Activated naive CD4-positive, alpha-beta T cell treated with anti-CD3 and anti-CD28 coated beads, Interleukin-2, amount 50 U/mL, for 24 hours (primary cell): ENCODE measurements at regions not wholly inside any gene's neighbourhood (a gene's known extent, or its start where the extent isn't known, plus 50 kb on each side); places are given as distances from the start of the nearest gene placed in this dataset.
"Not testable (repeated sequence)": the region's sequence is repeated elsewhere in the genome, so short reads cannot be mapped to it uniquely, and the experiment has no call there.

ENCODE experiments used
- H3K27ac Mint-ChIP-seq: one replicate; pipeline ENCODE4 v1.8.0; 2021; ENCODE audit warnings: mild to moderate bottlenecking, mixed read lengths
- H3K27me3 Mint-ChIP-seq: one replicate; pipeline ENCODE4 v1.8.0; 2021; ENCODE audit warnings: mixed read lengths
- H3K36me3 Mint-ChIP-seq: one replicate; pipeline ENCODE4 v1.8.0; 2021; ENCODE audit warnings: mixed read lengths
- H3K4me1 Mint-ChIP-seq: one replicate; pipeline ENCODE4 v1.8.0; 2021; ENCODE audit warnings: mixed read lengths
- H3K4me3 Mint-ChIP-seq: one replicate; pipeline ENCODE4 v1.8.0; 2021; ENCODE audit warnings: mild to moderate bottlenecking, mixed read lengths
- H3K9me3 Mint-ChIP-seq: one replicate; pipeline ENCODE4 v1.8.0; 2021; ENCODE audit warnings: mixed read lengths

- Mint-ChIP-seq H3K4me3 (no peak overlapping the region), H3K9me3 (peaks cover 5% of the 10 kb centered on the region), H3K27me3 (no peaks in the 10 kb centered on the region), H3K4me1 (no peaks in the 10 kb centered on the region), H3K27ac (no peak overlapping the region), H3K36me3 (no peaks in the 10 kb centered on the region)
These were observed 274.3 kb downstream of the COL12A1 start for GRCh38 chr6:74931558-74931957.

GRCh38 chr6:74928203-74928602, 277.6 kb downstream of the COL12A1 start:
- no peak overlapping the region for H3K27ac Mint-ChIP-seq
- H3K4me3 Mint-ChIP-seq = no peak overlapping the region
- H3K4me1 Mint-ChIP-seq = no peaks in the 10 kb centered on the region
- peaks cover 5% of the 10 kb centered on the region for H3K9me3 Mint-ChIP-seq
- no peaks in the 10 kb centered on the region for H3K36me3 Mint-ChIP-seq
- H3K27me3 Mint-ChIP-seq = no peaks in the 10 kb centered on the region

GRCh38 chr6:74927299-74927698, 278.6 kb downstream of the COL12A1 start:
- no peaks in the 10 kb centered on the region for H3K27me3 Mint-ChIP-seq
- H3K27ac Mint-ChIP-seq = no peak overlapping the region
- H3K9me3 Mint-ChIP-seq = peaks cover 5% of the 10 kb centered on the region
- no peaks in the 10 kb centered on the region for H3K4me1 Mint-ChIP-seq
- no peak overlapping the region for H3K4me3 Mint-ChIP-seq
- H3K36me3 Mint-ChIP-seq = no peaks in the 10 kb centered on the region

- peaks cover 9% of the 10 kb centered on the region for H3K9me3 Mint-ChIP-seq
- no peaks in the 10 kb centered on the region for H3K4me1 Mint-ChIP-seq
These were observed 280.2 kb downstream of the COL12A1 start for GRCh38 chr6:74925683-74926082.

DNA sequence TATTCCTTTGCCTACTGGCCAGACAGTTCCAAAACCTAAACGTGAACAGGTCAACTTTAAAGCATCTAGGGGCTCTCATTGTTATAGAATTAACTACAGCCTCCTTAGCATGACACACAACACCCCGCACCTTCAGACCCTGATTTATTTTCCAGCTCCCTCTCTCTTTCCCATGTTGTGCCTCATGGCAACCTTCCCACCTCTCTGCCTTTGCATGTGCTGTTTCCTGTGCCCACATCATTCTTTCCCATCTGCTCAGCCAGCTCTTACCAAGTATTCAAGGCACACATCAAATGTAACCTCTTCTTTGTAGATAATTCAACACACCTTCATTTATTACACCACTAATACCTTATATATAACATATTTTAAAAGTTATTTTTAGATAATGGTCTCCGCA, 291.0 kb downstream of the COL12A1 start:
- no peak overlapping the region for H3K27ac Mint-ChIP-seq
- no peaks in the 10 kb centered on the region for H3K27me3 Mint-ChIP-seq
- no peaks in the 10 kb centered on the region for H3K4me1 Mint-ChIP-seq
- H3K36me3 Mint-ChIP-seq = no peaks in the 10 kb centered on the region
- peaks cover 4% of the 10 kb centered on the region for H3K9me3 Mint-ChIP-seq
- no peak overlapping the region for H3K4me3 Mint-ChIP-seq

More at GRCh38 chr6:74925683-74926082, 280.2 kb downstream of the COL12A1 start:
- Mint-ChIP-seq H3K36me3 (no peaks in the 10 kb centered on the region), H3K4me3 (no peak overlapping the region), H3K27ac (no peak overlapping the region), H3K27me3 (no peaks in the 10 kb centered on the region)

- H3K36me3 Mint-ChIP-seq = no peaks in the 10 kb centered on the region
- H3K27me3 Mint-ChIP-seq = no peaks in the 10 kb centered on the region
- H3K4me1 Mint-ChIP-seq = no peaks in the 10 kb centered on the region
- peaks cover 4% of the 10 kb centered on the region for H3K9me3 Mint-ChIP-seq
- H3K27ac Mint-ChIP-seq = no peak overlapping the region
- no peak overlapping the region for H3K4me3 Mint-ChIP-seq
These were observed 293.6 kb downstream of the COL12A1 start for GRCh38 chr6:74912234-74912633.

DNA sequence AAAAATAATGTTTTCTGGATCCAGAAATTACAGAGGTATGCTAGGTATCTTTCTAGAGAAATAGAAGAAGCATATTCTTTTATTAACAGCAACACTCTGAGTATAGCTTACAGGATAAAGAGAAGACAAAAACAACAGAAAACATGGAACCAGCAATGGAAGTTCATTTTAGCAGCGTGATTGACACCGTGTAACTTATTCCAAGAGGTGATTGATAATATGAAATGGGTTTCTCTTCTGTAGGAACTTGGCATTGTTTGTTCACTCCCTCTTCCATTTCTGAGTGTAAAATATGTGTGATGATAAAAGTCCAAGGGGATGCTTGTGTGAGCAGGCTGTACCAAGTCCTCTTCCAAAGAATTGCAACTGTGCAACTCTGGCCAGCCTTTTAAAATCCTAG, 303.0 kb downstream of the COL12A1 start:
- Mint-ChIP-seq H3K4me3 (no peak overlapping the region), H3K27me3 (no peaks in the 10 kb centered on the region), H3K36me3 (no peaks in the 10 kb centered on the region), H3K27ac (no peak overlapping the region), H3K4me1 (no peaks in the 10 kb centered on the region), H3K9me3 (peaks cover 18% of the 10 kb centered on the region)

- no peaks in the 10 kb centered on the region for H3K36me3 Mint-ChIP-seq
- H3K27ac Mint-ChIP-seq = no peak overlapping the region
- peaks cover 19% of the 10 kb centered on the region for H3K9me3 Mint-ChIP-seq
- no peaks in the 10 kb centered on the region for H3K27me3 Mint-ChIP-seq
- no peaks in the 10 kb centered on the region for H3K4me1 Mint-ChIP-seq
- no peak overlapping the region for H3K4me3 Mint-ChIP-seq
These were observed 303.8 kb downstream of the COL12A1 start for GRCh38 chr6:74902089-74902488.

GRCh38 chr6:74901576-74901975, 304.3 kb downstream of the COL12A1 start:
- peaks cover 19% of the 10 kb centered on the region for H3K9me3 Mint-ChIP-seq
- H3K4me1 Mint-ChIP-seq = no peaks in the 10 kb centered on the region
- H3K36me3 Mint-ChIP-seq = no peaks in the 10 kb centered on the region
- no peak overlapping the region for H3K4me3 Mint-ChIP-seq
- H3K27me3 Mint-ChIP-seq = no peaks in the 10 kb centered on the region
- no peak overlapping the region for H3K27ac Mint-ChIP-seq

DNA sequence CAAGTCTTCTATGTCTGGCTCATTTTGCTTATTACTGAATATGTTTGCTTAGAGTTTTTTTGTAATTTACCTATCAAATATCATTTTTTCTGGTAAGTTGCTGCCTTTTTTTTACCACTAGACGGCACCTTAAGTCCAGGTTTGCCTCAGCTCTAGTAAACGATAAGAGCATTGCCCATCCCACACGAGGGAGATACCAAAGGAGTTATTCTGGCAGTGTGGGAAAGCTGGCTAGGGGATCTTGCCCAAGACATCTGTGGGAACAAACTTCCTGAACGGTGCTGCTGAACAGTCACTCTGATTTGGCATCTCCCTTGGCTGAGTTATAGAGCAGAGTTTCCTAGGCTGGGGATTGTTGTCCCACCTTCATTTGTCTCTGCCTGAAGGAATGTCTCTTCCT, 306.4 kb downstream of the COL12A1 start:
- Mint-ChIP-seq H3K27ac (no peak overlapping the region), H3K9me3 (peaks cover 19% of the 10 kb centered on the region), H3K27me3 (no peaks in the 10 kb centered on the region), H3K4me3 (no peak overlapping the region), H3K36me3 (no peaks in the 10 kb centered on the region), H3K4me1 (no peaks in the 10 kb centered on the region)

- no peaks in the 10 kb centered on the region for H3K36me3 Mint-ChIP-seq
- no peaks in the 10 kb centered on the region for H3K27me3 Mint-ChIP-seq
- H3K9me3 Mint-ChIP-seq = no peaks in the 10 kb centered on the region
- H3K4me1 Mint-ChIP-seq = no peaks in the 10 kb centered on the region
- H3K27ac Mint-ChIP-seq = no peak overlapping the region
- no peak overlapping the region for H3K4me3 Mint-ChIP-seq
These were observed 313.8 kb downstream of the COL12A1 start for GRCh38 chr6:74892091-74892490.

- no peaks in the 10 kb centered on the region for H3K36me3 Mint-ChIP-seq
- no peaks in the 10 kb centered on the region for H3K27me3 Mint-ChIP-seq
- no peaks in the 10 kb centered on the region for H3K4me1 Mint-ChIP-seq
- no peak overlapping the region for H3K27ac Mint-ChIP-seq
- no peak overlapping the region for H3K4me3 Mint-ChIP-seq
- no peaks in the 10 kb centered on the region for H3K9me3 Mint-ChIP-seq
These were observed 314.5 kb downstream of the COL12A1 start for GRCh38 chr6:74891349-74891831.

- Mint-ChIP-seq H3K27me3 (no peaks in the 10 kb centered on the region), H3K36me3 (no peaks in the 10 kb centered on the region), H3K9me3 (no peaks in the 10 kb centered on the region), H3K4me1 (no peaks in the 10 kb centered on the region), H3K27ac (no peak overlapping the region), H3K4me3 (no peak overlapping the region)
These were observed 316.2 kb downstream of the COL12A1 start for GRCh38 chr6:74889635-74890034.

- not testable (repeated sequence) for H3K27me3 Mint-ChIP-seq, H3K4me3 Mint-ChIP-seq, H3K27ac Mint-ChIP-seq, H3K4me1 Mint-ChIP-seq, H3K36me3 Mint-ChIP-seq, H3K9me3 Mint-ChIP-seq
These were observed 317.1 kb downstream of the COL12A1 start for GRCh38 chr6:74888741-74889140.

DNA sequence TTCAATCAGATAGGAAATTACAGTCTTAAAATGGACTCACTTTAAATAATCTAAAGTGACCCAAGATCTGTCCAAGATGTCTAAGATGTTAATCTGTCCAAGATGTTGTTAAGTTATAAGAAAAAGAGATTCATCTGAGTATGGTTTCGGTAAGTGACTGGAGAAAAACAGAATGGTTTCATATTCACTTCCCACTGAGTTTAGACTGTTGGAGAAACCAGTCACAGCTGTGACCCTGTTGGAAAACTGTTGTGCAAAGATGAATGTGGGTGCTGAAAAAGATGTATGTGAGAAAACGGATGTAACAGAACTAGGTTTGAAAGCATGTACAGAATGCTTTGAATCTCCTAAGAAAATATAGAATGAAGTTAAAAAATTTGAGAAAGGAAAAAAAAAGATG, 325.9 kb downstream of the COL12A1 start:
- Mint-ChIP-seq H3K27me3 (no peaks in the 10 kb centered on the region), H3K27ac (no peak overlapping the region), H3K4me3 (no peak overlapping the region), H3K36me3 (no peaks in the 10 kb centered on the region), H3K4me1 (no peaks in the 10 kb centered on the region), H3K9me3 (peaks cover 8% of the 10 kb centered on the region)

DNA sequence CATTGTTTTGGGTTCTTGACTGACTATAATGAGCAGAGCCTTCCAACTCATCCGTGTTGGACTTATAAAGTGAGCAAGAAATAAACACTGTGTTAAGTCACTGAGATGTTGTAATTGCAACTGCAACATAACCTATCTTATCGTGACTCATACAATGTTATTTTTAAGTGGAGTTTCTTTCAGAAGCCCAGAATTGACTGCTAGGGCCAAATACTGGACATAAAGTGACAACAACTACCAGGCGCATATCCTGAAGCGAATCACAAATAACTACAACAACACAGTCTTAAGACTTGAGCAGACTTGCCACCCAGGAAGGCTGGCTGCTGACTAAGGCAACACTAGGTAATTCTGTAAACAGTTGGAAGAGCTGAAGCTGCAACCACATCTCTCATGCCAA, 326.6 kb downstream of the COL12A1 start:
- H3K36me3 Mint-ChIP-seq = no peaks in the 10 kb centered on the region
- no peaks in the 10 kb centered on the region for H3K4me1 Mint-ChIP-seq
- H3K4me3 Mint-ChIP-seq = no peak overlapping the region
- no peaks in the 10 kb centered on the region for H3K27me3 Mint-ChIP-seq
- no peak overlapping the region for H3K27ac Mint-ChIP-seq
- peaks cover 8% of the 10 kb centered on the region for H3K9me3 Mint-ChIP-seq

GRCh38 chr6:74875193-74875592, 330.7 kb downstream of the COL12A1 start:
- no peak overlapping the region for H3K27ac Mint-ChIP-seq
- H3K4me3 Mint-ChIP-seq = no peak overlapping the region
- H3K27me3 Mint-ChIP-seq = no peaks in the 10 kb centered on the region
- H3K9me3 Mint-ChIP-seq = peaks cover 13% of the 10 kb centered on the region
- no peaks in the 10 kb centered on the region for H3K4me1 Mint-ChIP-seq
- H3K36me3 Mint-ChIP-seq = no peaks in the 10 kb centered on the region
